ENCODE measurements at regions not wholly inside any gene's neighbourhood (a gene's known extent, or its start where the extent isn't known, plus 50 kb on each side); places are given as distances from the start of the nearest gene placed in this dataset.

- DNase-seq: no peak
Measured at GRCh38 chr7:98463837-98464557, 63.1 kb upstream of the BAIAP2L1 start.

GRCh38 chr7:98462911-98463633 is 62.2 kb upstream of the BAIAP2L1 start:
- no peak for DNase-seq

GRCh38 chr7:98460902-98461301 is 60.0 kb upstream of the BAIAP2L1 start:
- no peak for DNase-seq

GRCh38 chr7:98459529-98459928 is 58.6 kb upstream of the BAIAP2L1 start:
- no peak for DNase-seq

GRCh38 chr7:98458090-98458875 is 57.4 kb upstream of the BAIAP2L1 start:
- no peak for DNase-seq

- no peak for DNase-seq
Measured at GRCh38 chr7:98456866-98457265, 56.0 kb upstream of the BAIAP2L1 start.

- no peak for DNase-seq
Measured at GRCh38 chr7:98452791-98453190, 51.9 kb upstream of the BAIAP2L1 start.

Measured in NCI-H2029 treated with DMSO at 0.1 percent for 48 hours (cell line).